CD4-positive, CD25-positive, alpha-beta regulatory T cell (primary cell): ENCODE measurements at regions not wholly inside any gene's neighbourhood (a gene's known extent, or its start where the extent isn't known, plus 50 kb on each side); places are given as distances from the start of the nearest gene placed in this dataset.
"Not testable (repeated sequence)": the region's sequence is repeated elsewhere in the genome, so short reads cannot be mapped to it uniquely, and the experiment has no call there.

Experiments
- ATAC-seq, 2 donors: fragments of 150-1000 bp; cut with Tn5 transposase; one replicate each; pipeline ENCODE4 v1.10.0; 2021; ENCODE audit warnings: low read depth in 2 of 2, moderate number of reproducible peaks in 2 of 2, moderate library complexity in 1 of 2
- DNase-seq, 3 donors: peaks; one replicate each; pipeline versions ENCODE4 v3.0.0 to v3.0.0-alpha.2; 2012 to 2022; ENCODE audit warnings: mixed read lengths in 1 of 3
- H3K27ac ChIP-seq: one replicate; pipeline ENCODE4 v1.7.0; 2013; ENCODE audit warnings: mild to moderate bottlenecking, low read length; ENCODE audit not compliant: insufficient read depth, poor library complexity, severe bottlenecking
- H3K27me3 ChIP-seq: one replicate; pipeline ENCODE4 v1.7.0; 2013; ENCODE audit warnings: low read length; ENCODE audit not compliant: control insufficient read depth, insufficient read depth
- H3K36me3 ChIP-seq: one replicate; pipeline ENCODE4 v1.7.0; 2013; ENCODE audit warnings: mild to moderate bottlenecking, low read length, moderate library complexity; ENCODE audit not compliant: control insufficient read depth, insufficient read depth
- H3K4me1 ChIP-seq: 2 replicates; pipeline ENCODE4 v1.7.0; 2013; ENCODE audit warnings: mild to moderate bottlenecking, low read length; ENCODE audit not compliant: insufficient read depth, control insufficient read depth, poor library complexity, severe bottlenecking
- H3K4me3 ChIP-seq: one replicate; pipeline ENCODE4 v1.7.0; 2013; ENCODE audit warnings: low read depth, mild to moderate bottlenecking, low read length, moderate library complexity
- H3K9me3 ChIP-seq, 2 experiments: 1 replicate in 1 of 2; 2 replicates in 1 of 2; pipeline ENCODE4 v1.7.0; 2013; ENCODE audit warnings: low read length in 2 of 2, mild to moderate bottlenecking in 1 of 2, moderate library complexity in 1 of 2; ENCODE audit not compliant: control insufficient read depth in 2 of 2
- H3K27ac Mint-ChIP-seq, 3 donors: one replicate each; pipeline ENCODE4 v1.8.0; 2020 to 2022; ENCODE audit warnings: mild to moderate bottlenecking in 3 of 3, mixed read lengths in 3 of 3, moderate library complexity in 2 of 3
- H3K27me3 Mint-ChIP-seq: one replicate; pipeline ENCODE4 v1.8.0; 2022; ENCODE audit warnings: mild to moderate bottlenecking, mixed read lengths
- H3K36me3 Mint-ChIP-seq: one replicate; pipeline ENCODE4 v1.8.0; 2020; ENCODE audit warnings: mixed read lengths
- H3K4me1 Mint-ChIP-seq, 4 donors: one replicate each; pipeline ENCODE4 v1.8.0; 2020 to 2022; ENCODE audit warnings: mixed read lengths in 4 of 4, mild to moderate bottlenecking in 1 of 4
- H3K4me3 Mint-ChIP-seq, 4 donors: one replicate each; pipeline ENCODE4 v1.8.0; 2020 to 2022; ENCODE audit warnings: mild to moderate bottlenecking in 4 of 4, mixed read lengths in 4 of 4, moderate library complexity in 3 of 4
- H3K9me3 Mint-ChIP-seq, 7 donors: one replicate each; pipeline ENCODE4 v1.8.0; 2020 to 2022; ENCODE audit warnings: mixed read lengths in 7 of 7, mild to moderate bottlenecking in 3 of 7, moderate library complexity in 2 of 7

DNA sequence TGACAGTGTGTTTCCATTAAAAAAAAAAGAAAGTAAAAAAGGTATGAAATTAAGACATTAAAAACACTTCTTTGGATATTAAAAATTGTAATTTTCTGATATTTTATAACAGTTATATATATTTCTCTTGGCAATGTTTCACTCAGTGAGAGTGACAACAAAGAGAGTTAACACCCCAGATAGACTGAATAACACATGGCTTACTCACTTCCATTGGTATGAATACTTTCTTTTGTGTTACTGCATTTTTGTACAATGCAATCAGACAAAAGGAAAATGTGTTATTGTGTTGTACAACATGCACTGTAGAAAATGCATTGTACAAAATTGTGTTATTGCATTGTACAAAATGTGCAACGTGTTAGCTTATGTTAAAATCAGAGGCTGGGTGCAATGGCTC, 676.6 kb upstream of the AMELY start:
- not testable (repeated sequence) for H3K36me3 Mint-ChIP-seq, ATAC-seq, H3K9me3 ChIP-seq, H3K27me3 Mint-ChIP-seq, H3K9me3 Mint-ChIP-seq, H3K4me1 Mint-ChIP-seq, H3K36me3 ChIP-seq, H3K4me3 Mint-ChIP-seq, H3K27ac ChIP-seq, H3K4me1 ChIP-seq, H3K27me3 ChIP-seq, H3K27ac Mint-ChIP-seq, DNase-seq, H3K4me3 ChIP-seq

DNA sequence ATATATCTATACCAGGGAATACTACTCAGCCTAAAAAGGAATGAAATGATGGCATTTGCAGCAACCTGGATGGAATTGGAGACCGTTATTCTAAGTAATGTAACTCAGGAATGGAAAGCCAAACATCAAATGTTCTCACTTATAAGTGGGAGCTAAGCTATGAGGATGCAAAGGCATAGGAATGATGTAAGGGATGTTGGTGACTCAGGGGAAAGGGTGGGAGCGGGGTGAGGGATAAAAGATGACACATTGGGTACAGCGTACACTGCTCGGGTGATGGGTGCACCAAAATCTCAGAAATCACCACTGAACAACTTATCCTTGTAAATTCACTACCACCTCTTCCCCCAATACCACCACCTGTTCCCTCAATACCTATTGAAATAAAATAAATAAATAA, 651.0 kb upstream of the AMELY start:
- Histone ChIP-seq H3K4me3 (no peak overlapping the region), H3K36me3 (no peaks in the 10 kb centered on the region), H3K4me1 (no peaks in the 10 kb centered on the region), H3K9me3 (no peaks in the 10 kb centered on the region), H3K27me3 (no peaks in the 10 kb centered on the region), H3K27ac (no peak overlapping the region)
- H3K27ac Mint-ChIP-seq: no peak overlapping the region
- no peaks in the 10 kb centered on the region for H3K4me1 Mint-ChIP-seq
- DNase-seq: no peak
- H3K36me3 Mint-ChIP-seq: no peaks in the 10 kb centered on the region
- no peaks in the 10 kb centered on the region for H3K27me3 Mint-ChIP-seq
- ATAC-seq: no peak
- no peak overlapping the region for H3K4me3 Mint-ChIP-seq
- H3K9me3 Mint-ChIP-seq: no peaks in the 10 kb centered on the region

DNA sequence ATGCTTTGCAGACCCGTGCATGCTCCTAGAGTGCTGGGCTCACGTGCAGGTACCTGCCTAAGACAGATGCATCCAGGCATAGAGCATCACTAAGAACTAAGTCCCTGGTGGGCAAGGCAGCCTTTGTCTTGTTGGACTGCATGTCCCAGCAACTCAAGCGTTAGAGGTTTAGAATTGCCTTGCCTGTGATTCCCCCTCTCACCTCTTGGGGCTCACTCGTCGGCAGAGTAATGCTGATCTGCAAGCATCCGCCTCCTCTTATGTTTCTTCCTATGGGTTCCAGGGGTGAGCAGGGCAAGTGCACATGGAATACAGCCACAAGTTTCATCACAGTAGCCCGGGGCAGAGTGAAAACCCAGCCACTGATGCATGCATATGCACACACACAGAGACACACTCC, 646.1 kb upstream of the AMELY start:
- no peaks in the 10 kb centered on the region for H3K27me3 ChIP-seq
- Mint-ChIP-seq H3K4me1 (no peaks in the 10 kb centered on the region), H3K9me3 (no peaks in the 10 kb centered on the region), H3K27me3 (no peaks in the 10 kb centered on the region), H3K27ac (no peak overlapping the region), H3K36me3 (no peaks in the 10 kb centered on the region), H3K4me3 (no peak overlapping the region)
- no peak overlapping the region for H3K4me3 ChIP-seq
- no peak for ATAC-seq
- H3K4me1 ChIP-seq: no peaks in the 10 kb centered on the region
- H3K9me3 ChIP-seq: no peaks in the 10 kb centered on the region
- no peaks in the 10 kb centered on the region for H3K36me3 ChIP-seq
- no peak for DNase-seq
- no peak overlapping the region for H3K27ac ChIP-seq

DNA sequence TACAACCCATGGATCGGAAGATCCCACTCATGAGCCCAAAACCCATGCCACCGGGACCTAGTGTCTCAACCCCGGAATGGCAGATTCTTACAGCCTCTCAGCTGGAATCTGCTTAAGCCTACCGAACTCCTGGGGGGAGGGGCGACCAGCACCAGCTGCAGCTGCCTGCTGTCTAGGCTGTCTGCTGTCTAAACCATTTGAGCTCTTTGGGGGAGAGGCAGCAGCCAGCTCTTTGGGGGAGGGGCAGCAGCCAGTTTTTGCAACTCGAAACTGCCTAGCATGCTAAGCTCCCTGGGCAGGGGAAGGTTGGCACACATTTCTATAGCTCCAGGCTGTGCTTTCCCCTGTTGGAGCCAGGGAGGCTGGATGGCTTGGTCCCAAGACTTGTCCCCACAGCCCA, 643.5 kb upstream of the AMELY start:
- no peaks in the 10 kb centered on the region for H3K9me3 ChIP-seq
- H3K27me3 ChIP-seq: no peaks in the 10 kb centered on the region
- no peaks in the 10 kb centered on the region for H3K9me3 Mint-ChIP-seq
- no peaks in the 10 kb centered on the region for H3K4me1 ChIP-seq
- no peak for DNase-seq
- no peaks in the 10 kb centered on the region for H3K27me3 Mint-ChIP-seq
- H3K36me3 Mint-ChIP-seq: no peaks in the 10 kb centered on the region
- no peaks in the 10 kb centered on the region for H3K4me1 Mint-ChIP-seq
- no peak for ATAC-seq
- H3K4me3 ChIP-seq: no peak overlapping the region
- no peaks in the 10 kb centered on the region for H3K36me3 ChIP-seq
- no peak overlapping the region for H3K4me3 Mint-ChIP-seq
- H3K27ac ChIP-seq: no peak overlapping the region
- H3K27ac Mint-ChIP-seq: no peak overlapping the region

DNA sequence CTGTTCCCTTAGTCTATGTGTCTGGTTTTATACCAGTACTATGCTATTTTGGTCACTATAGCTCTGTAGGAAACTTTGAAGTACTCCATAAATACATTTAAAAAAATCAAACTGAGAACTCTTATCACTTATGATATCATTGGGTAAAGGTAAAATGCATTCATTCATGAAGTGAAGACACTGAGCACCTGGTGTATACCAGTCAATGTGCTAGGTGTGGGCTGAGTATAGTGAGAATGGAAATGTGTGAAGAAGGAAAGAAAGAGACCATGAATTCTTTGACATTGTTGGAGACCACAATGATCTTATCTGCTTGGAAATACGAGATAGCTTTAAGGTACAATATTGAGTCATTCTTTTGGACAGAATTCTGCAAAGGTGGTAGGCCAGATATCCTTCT, 633.5 kb upstream of the AMELY start:
- Histone ChIP-seq H3K36me3 (no peaks in the 10 kb centered on the region), H3K27me3 (no peaks in the 10 kb centered on the region), H3K4me1 (no peaks in the 10 kb centered on the region), H3K27ac (no peak overlapping the region), H3K9me3 (no peaks in the 10 kb centered on the region), H3K4me3 (no peak overlapping the region)
- no peaks in the 10 kb centered on the region for H3K36me3 Mint-ChIP-seq
- H3K9me3 Mint-ChIP-seq: no peaks in the 10 kb centered on the region
- no peak for ATAC-seq
- no peak for DNase-seq
- H3K4me1 Mint-ChIP-seq: no peaks in the 10 kb centered on the region
- H3K27ac Mint-ChIP-seq: no peak overlapping the region
- no peak overlapping the region for H3K4me3 Mint-ChIP-seq
- no peaks in the 10 kb centered on the region for H3K27me3 Mint-ChIP-seq

DNA sequence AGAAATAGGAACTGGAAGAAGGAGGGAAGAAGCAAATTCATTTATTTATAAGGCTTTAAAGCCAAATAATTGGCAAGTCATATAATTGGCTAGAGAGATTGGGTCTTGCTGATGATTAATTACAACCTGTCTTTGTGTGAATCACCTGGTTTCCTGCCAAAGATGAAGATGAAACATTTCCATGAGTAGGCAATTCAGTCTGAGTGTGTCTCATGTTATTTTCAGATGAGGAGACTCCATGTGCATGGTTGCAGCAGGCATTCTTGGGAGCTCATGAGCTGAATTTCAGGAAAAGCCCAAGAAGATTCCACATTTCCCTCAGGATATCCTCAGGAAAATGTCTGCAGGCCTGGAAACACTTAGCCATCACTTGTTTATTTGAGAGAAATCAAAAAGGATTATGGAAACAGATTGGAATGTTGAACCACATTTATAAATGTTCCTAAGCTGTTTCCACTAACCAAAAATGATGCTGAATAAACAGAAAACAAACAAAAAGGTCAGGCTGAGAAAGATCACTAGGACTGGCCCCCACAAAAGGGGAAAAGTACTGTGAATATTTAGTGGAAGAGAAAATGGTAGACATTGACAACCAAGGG, 632.7 kb upstream of the AMELY start:
- no peaks in the 10 kb centered on the region for H3K9me3 Mint-ChIP-seq
- DNase-seq (no peak), ATAC-seq (no peak)
- no peaks in the 10 kb centered on the region for H3K36me3 ChIP-seq
- H3K27me3 ChIP-seq: no peaks in the 10 kb centered on the region
- H3K27ac ChIP-seq: no peak overlapping the region
- no peaks in the 10 kb centered on the region for H3K4me1 Mint-ChIP-seq
- H3K4me1 ChIP-seq: no peaks in the 10 kb centered on the region
- no peak overlapping the region for H3K4me3 Mint-ChIP-seq
- H3K36me3 Mint-ChIP-seq: no peaks in the 10 kb centered on the region
- no peaks in the 10 kb centered on the region for H3K9me3 ChIP-seq
- H3K27ac Mint-ChIP-seq: no peak overlapping the region
- H3K4me3 ChIP-seq: no peak overlapping the region
- H3K27me3 Mint-ChIP-seq: no peaks in the 10 kb centered on the region

DNA sequence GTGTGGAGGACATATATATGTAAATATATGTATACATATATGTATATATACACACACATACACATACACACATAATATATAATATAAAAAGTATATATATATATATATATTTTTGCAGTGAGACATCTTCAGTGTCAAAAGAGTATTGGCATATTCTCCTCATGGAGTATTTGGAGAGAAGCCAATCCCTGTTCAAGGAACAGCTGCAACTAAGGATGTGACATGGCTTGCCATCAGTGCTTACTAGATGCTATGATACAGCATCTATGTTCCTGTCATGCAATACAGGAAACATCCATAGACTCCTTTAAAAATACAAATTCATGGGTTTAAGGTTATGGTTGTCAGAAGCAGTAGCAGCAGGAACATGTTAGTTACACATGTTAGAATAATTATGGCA, 632.0 kb upstream of the AMELY start:
- no peaks in the 10 kb centered on the region for H3K9me3 Mint-ChIP-seq
- no peak overlapping the region for H3K27ac Mint-ChIP-seq
- H3K27me3 ChIP-seq: no peaks in the 10 kb centered on the region
- no peak for ATAC-seq
- no peak overlapping the region for H3K4me3 Mint-ChIP-seq
- H3K27me3 Mint-ChIP-seq: no peaks in the 10 kb centered on the region
- no peaks in the 10 kb centered on the region for H3K4me1 Mint-ChIP-seq
- no peaks in the 10 kb centered on the region for H3K36me3 Mint-ChIP-seq
- no peak for DNase-seq
- H3K4me3 ChIP-seq: no peak overlapping the region
- H3K4me1 ChIP-seq: no peaks in the 10 kb centered on the region
- no peaks in the 10 kb centered on the region for H3K9me3 ChIP-seq
- H3K36me3 ChIP-seq: no peaks in the 10 kb centered on the region
- no peak overlapping the region for H3K27ac ChIP-seq

DNA sequence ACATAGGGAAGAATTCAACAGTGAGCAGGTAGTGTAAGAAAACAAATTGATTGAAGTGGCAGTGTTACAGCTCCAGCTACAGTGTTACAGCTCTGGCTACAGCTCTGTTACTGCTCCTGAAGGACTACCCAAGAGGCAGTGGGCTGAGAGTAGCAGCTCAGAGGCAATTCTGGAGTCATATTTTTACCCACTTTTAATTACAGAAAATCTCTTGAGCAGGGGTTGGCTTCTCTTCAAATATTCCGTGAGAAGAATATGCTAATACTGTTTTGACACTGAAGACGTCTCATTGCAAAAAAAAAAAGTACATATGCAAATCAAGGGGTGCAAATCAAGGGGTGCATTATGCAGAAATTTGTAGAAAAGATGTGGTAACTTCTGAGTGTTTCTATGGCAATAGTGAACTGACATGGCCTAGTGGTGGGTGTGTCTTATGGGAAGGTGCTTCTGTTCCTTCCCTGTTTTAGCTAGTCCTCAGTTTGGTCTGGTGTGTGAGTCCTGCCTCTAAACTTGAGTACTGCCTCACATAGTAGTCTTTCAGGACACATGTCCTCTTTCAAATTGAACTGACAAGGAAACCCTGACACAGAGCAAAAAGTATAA, 630.8 kb upstream of the AMELY start:
- no peak overlapping the region for H3K4me3 Mint-ChIP-seq

More for the DNA sequence above, 630.8 kb upstream of the AMELY start:
- no peak for ATAC-seq
- Mint-ChIP-seq H3K27me3 (no peaks in the 10 kb centered on the region), H3K27ac (no peak overlapping the region), H3K9me3 (no peaks in the 10 kb centered on the region), H3K4me1 (no peaks in the 10 kb centered on the region), H3K36me3 (no peaks in the 10 kb centered on the region)
- no peaks in the 10 kb centered on the region for H3K4me1 ChIP-seq
- H3K9me3 ChIP-seq: no peaks in the 10 kb centered on the region
- H3K27ac ChIP-seq: no peak overlapping the region
- H3K36me3 ChIP-seq: no peaks in the 10 kb centered on the region
- DNase-seq: no peak
- H3K27me3 ChIP-seq: no peaks in the 10 kb centered on the region
- H3K4me3 ChIP-seq: no peak overlapping the region
